HG03575 (cell line): ENCODE measurements at regions not wholly inside any gene's neighbourhood (a gene's known extent, or its start where the extent isn't known, plus 50 kb on each side); places are given as distances from the start of the nearest gene placed in this dataset.

Experiments used
- ATAC-seq: cut with Tn5 transposase; IDR thresholded peaks from one replicate; pipeline ENCODE4 v1.9.1; 2021; ENCODE audit not compliant: unreplicated experiment, insufficient number of reproducible peaks, low FRiP score; ENCODE audit errors: extremely low read depth

DNA sequence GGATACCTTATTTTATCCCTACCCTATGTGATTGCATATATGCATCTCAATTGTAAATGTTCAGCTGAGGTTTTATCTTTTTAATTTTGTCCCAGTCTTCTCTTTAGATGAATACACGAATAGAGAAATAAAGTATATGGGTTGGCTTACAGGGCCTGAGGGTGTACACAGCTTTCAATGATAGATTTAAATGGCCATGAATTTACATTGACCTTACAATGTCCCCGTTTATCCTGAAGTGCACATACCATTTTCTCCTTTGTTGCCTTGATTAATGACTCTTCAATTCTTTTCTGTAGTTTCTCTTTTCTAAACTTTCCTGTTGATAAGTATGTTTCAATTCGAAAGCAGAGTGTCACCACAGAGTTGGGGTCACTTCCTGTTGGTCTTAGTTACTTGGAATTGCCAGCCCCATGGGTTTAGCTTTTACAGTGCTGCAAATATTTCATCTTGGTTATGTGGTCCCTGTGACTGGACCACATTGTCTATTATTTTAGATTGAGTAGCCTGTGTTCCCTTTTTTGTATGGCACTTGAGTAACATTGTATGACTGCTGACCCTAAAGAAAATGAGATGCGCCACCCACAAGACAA, 1616.3 kb upstream of the ACVR2A start:
- ATAC-seq, result peak; percentile 46

DNA sequence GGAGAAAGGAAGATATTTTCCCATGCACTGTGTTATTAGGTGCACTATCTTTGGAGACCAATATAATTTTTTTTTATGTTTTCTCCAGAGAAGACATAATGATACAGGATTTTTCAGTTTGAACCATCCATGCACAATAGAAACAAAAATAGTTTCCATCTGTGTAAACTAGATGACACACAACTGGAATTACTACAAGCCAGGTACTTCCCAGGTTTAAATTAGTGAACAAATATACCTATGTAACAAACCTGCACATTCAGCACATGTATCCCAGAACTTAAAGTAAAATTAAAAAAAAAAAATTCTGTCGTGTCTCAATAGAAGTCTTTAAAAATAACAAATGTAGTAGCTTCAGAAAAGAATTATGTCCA, 1616.8 kb upstream of the ACVR2A start:
- no peak for ATAC-seq

DNA sequence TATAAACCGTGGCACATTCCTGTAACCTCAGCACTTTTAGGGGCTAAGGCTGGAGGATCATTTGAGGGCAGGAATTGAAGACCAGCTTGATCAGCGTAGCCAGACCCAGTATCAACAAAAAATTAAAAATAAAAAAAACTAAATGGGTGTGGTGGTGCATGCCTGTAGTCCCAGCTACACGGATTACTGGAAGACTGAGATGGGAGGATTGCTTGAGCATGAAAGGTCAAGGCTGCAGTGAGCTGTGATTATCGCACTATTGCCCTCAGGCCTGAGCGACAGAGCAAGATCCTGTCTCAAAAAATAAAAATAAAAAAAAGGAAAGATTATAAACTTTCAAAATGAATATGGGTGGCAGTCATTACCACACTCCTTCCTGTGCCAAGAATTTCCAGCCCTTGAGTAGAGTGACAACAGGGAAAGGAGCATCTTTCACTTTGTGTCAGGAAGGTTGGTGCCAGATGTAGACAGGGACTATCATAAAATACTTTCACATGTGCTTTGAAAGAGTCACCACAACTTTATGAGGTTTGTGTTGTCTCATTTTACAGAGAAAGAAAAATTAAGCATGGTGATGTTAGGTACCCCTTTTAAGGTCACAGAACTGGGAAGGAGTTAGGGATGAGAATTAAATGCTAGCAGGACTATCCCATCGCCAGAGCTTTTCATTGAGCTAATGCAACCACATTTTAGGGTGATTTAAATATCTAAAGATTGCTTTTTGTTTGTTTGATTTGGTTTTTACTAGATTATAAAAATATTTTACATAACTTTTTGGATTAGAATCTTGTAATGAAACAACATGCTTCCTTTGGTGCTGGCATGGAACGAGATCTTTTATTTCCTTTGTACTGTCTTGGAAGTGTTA, 1617.4 kb upstream of the ACVR2A start:
- no peak for ATAC-seq

DNA sequence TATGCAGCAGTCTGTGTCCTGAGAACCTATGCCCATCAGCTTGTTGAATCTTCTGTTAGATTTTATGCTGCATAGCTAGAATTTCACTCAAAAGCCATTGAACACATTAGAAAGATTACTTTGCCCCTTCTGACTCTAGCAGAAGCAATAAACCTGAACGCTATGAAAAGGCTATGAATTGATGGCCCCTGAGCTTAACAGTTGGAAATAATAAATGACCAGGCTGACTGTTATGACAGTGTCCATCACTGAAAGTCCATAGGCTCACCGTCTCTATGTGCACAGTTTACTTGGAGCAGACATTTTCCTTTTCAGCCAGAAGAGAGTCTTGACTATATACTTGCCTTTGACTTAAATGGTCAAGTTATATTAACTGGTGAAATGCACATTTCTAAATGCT, 1618.8 kb upstream of the ACVR2A start:
- no peak for ATAC-seq

DNA sequence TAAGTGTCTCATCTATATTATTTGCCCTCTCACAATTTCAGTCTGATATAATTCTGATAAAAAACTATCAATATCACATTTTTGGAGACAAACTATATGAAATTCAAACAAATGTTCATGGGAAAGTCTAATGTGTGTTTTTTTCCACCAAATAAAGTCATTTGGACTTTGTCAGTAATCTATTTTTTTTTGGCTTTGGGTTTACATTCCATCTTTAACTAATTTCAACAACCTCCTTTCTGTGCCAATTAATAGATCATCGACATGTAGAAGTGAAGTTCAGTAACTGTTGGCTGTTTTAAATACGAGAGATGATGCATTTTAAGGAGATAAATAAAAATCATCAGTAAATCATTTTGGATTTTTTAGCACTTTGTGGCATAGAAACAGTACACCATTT, 1623.0 kb upstream of the ACVR2A start:
- no peak for ATAC-seq

DNA sequence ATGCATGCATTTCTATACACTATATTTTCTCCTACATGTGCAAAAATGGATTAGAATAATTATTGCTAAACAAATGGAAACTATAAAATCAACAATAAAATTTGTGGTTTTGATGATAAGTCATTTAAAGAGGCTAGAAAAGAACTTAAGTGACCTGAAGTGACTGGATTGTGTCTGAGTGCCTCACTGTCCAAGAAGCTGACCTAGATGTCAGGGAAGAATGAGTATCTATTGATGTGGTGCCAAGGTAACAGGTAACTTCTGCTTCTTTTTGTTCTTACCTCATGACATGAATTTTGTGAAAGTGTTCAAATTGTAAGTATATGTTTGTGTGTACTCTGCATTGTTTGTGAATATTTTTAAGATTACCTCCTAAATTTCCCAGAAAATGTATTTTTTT, 1623.9 kb upstream of the ACVR2A start:
- no peak for ATAC-seq

DNA sequence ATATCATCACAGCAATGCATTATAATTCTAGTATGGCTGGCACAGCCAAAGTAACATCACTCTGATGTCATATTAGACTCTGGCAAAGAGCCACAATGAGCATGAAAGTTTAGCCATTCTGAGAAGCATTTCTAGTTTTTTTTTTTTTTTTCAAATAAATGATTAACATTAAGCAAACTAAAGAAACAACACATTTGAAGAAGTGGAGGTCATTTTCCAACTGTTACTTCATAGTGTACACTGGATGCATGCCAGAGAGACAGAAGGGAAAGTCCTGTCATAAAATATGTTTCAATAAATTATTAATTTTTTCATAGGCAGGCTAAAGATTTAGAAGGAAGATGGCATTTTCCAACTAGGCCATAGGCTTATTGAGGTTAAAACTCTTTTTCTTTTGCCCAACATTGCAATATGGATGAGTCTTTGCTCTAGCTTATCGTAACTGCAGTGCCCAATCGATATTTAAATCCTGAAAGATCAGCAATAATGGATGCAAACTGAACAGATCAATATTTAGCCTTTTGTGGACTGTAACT, 1630.4 kb upstream of the ACVR2A start:
- ATAC-seq, result no peak

DNA sequence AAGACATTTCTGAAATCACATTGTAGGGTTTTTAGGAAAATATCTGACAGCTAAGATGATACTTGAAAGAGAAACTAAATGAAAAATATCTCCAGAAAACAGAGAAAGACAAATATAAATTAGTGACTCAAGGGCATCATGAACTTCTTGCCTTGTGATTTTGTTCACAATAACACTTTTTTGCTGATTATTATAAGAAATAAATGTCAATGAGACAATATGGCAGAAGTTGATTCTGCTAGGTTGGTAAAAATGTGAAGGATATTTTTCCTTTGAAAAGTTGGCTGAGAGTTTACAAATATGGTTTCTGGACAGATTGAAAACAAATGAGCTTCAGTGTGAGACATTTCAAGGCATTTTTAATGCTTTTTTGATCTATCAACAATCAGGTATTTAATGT, 1631.2 kb upstream of the ACVR2A start:
- ATAC-seq, result no peak

DNA sequence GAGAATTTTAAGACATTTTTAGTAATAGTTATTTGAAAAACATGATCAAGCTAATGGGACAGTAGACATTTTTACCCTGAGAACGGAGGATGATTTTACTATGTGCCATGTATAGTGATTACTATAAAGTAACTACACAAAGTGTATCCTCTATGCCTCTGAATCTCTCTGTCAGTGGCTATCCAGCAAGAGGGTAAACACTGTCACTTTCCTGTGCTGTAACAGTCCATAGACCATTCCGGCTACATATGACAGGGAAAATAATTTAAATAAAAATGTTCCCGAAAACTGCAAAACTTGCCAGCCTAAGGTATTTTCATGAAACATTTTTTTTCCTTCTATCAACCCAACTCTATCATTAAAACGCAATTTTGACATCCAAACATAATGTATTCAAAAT, 1632.2 kb upstream of the ACVR2A start:
- no peak for ATAC-seq

DNA sequence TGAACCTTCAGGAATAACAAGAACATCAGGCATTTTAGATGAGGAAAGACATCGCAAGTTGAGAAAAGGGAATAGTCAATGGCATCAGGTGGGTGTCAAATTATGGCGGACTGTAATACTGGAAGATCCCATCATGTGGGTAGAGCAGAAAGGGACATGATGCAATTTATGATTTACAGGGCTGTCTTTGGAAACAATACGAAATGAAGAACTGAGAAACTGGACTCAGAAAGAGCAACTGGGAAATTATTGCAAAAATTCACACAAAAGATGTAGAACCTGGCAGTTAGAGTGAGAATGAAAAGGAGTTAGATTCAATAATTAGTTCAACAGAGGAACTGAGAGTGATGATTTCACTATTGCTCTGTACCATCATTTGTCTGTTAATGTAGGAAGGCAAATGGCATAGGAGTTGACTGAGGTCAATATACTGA, 1635.0 kb upstream of the ACVR2A start:
- ATAC-seq, result no peak

DNA sequence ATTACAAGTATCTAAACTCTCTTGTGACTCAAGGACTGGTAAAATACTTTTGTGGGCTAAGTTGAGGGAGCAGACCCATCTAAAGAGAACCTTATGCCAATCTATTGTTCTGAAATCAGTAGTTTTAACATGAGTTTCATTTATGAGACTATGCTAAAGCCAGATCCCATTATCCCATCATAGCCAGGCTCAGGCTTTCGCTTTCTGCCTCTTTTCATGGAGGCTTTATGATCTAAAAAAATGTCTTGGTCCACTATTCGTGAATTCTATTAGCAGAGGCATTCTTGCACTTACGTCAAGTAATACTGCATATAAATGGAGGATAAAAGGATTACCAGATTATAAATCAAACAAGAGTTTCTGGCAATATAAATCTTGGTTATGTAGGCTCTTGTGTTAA, 1636.9 kb upstream of the ACVR2A start:
- no peak for ATAC-seq

DNA sequence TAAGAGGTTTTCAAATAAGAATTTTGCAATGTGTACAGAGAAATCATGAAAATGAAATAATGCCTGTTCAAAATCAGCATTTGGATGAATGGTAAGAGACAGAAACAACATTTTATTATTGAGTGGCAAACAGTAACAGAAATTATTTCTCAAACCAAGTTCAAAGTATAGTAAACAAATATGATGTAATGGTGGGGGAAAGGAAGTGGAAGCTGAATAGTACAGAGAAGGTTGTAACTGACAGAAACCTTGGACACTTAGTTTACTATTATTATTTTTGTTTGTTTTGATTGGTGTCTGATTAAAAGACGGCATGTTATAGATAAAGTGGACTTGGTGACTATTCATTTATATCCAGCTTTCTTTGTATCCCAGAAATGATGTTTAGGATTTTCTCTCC, 1637.4 kb upstream of the ACVR2A start:
- ATAC-seq, result no peak

DNA sequence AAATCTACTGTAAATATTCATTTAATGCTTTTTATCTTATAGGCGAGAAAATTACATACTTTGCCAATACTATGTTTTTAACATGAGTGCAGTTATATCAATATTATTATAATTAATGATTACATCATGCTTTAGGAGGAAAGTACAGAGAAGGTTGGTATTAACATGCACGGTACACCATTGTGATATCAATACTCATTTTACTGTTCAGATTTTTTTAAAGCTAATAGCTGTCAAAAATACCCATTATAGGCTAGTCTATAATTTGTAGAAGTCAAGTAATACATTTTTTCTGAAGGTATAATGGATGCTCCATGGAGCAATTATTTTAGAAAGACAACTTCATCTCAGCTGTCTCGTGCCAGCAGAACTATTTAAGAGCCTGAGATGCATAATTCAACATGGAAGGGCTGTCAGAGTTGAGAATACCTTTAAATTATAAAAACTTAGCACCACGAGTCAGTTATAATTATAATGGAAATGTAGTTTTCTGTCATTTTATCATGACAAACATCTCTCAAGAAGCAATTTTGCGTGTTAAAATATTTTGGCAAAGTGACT, 1641.7 kb upstream of the ACVR2A start:
- no peak for ATAC-seq

DNA sequence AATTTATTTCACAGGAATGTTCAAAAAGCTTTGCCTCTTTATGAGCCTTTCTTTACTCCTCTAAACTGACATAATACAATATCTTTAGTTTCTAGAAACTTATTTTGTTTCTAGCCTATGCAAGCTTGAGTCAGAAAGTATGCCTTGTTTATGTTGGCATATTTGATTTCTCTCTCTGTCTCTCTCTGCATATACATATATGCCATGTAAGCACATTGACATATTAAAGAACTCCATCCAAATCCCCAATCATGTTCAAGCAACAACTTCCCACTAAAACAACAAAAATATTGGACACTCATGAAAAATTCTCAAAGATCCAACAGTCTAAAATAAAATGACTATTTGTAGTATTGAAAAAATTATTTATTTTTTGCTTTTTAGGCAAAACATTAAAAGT, 1651.2 kb upstream of the ACVR2A start:
- no peak for ATAC-seq

DNA sequence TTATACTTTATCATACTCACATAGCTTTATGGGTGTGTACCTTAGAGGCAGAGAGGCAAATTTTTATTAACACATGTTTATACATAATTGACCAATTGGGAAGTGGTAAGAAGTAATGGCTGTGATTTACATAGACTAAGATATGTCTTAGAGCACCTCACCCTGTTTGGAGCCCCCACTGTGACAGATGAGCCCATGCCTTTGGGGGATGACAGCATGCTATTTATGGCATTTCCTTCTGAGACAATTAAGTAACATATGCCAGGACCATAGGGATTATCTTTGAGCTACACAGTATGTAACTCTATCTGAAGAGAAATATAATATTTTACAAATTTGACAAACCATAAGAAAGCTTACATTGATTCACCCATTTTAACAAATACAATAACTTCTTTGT, 1655.3 kb upstream of the ACVR2A start:
- ATAC-seq, result no peak

DNA sequence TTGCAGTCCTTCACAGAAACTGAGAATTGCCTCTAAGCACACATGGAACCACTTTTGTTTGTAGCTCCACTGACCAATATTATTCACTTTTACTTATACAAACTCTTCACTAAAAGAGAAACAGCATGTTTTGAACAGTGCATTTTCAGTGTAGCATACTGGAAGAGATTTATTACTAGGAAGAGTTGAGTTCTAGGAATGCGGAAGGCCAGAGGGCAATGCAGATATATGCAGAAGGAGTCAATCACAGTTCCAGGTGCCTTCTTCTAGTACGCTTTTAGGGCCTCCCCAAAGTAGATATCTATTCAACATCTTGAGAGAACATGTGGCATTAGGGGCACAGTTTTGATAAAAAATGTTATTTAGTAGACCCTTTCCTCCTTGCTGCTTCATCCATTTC, 1654.0 kb upstream of the ZEB2 start:
- ATAC-seq, result no peak

DNA sequence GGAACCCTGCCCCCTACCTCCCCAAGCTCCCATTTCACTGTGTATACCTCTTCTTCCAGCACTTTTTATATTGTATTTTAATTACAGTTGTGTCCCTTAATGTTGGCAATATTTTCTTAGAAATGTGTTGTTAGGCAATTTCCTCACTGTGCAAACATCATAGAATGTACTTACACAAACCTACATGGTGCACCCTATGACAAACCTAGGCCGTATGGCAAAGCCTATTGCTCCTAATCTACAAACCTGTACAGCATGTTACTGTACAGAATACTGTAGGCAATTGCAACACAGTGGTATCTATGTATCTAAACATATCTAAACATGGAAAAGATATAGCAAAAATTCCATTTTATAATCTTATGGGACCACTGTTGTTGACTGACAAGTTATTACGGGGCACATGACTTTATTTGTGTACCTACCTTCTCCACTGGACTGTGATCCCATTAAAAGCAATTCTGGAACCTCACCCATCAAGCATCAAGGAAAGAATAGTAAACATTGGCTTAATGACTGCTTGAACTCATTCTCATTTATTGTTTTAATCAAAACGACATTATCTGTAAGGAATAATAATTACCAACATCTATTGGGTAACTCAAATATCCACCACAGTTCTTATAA, 1641.5 kb upstream of the ZEB2 start:
- ATAC-seq, result no peak

DNA sequence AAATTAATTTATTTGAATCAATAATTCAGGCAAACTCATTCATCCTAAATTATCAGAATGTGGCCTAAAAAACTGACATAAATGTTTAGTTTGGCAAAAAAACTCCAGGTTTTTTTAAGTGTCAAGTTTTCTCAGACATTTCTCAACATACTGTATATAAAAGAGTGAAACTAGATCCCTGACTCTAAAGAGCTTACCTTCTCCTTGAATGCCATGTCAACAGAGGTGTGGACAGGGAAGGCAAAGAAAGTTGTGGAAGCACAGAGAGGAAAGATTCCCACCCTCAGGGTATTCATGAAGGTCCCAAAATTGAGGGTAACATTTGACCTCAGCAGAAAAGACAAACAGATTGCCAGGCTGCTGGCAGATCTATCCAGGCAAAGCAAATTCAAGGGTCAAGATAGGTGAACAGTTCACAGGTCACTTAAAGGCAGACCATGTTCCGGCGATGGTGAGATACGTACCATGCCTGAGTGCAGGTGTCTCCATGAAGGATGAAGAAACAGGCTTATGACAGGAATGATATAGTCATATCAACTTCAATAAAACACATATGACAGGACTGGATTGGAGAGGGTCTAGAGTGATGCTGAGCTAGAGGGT, 1638.3 kb upstream of the ZEB2 start:
- no peak for ATAC-seq

DNA sequence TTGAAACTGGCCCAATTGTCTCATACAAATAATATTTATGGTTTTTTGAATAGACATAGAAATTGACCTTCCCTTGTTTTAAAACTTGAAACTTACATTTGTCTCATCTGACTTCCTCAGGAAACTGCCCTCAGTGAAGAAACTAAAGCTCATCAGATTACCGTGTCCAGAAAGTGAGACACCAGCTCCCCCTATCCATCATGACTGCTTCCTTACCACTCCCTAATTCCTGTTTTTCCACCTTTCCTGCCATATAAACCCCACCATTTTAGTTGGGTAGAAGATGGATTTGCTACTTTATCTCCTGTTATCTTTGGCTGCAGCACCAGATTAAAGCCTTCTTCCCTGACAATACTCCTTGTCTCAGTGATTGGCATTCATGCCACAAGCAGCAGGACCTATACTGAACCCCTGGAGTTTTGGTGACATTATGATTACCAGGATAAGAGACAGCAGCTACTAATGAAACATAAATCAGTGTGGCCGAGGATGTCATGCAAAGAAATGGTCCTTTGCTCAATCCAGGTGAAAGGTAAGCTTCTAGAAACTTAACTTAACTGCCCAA, 1627.6 kb upstream of the ZEB2 start:
- no peak for ATAC-seq
